GM18858 (cell line): ENCODE measurements at regions not wholly inside any gene's neighbourhood (a gene's known extent, or its start where the extent isn't known, plus 50 kb on each side); places are given as distances from the start of the nearest gene placed in this dataset.

Experiments
- ATAC-seq: cut with Tn5 transposase; IDR thresholded peaks from one replicate; pipeline ENCODE4 v1.9.1; 2021; ENCODE audit not compliant: unreplicated experiment

DNA sequence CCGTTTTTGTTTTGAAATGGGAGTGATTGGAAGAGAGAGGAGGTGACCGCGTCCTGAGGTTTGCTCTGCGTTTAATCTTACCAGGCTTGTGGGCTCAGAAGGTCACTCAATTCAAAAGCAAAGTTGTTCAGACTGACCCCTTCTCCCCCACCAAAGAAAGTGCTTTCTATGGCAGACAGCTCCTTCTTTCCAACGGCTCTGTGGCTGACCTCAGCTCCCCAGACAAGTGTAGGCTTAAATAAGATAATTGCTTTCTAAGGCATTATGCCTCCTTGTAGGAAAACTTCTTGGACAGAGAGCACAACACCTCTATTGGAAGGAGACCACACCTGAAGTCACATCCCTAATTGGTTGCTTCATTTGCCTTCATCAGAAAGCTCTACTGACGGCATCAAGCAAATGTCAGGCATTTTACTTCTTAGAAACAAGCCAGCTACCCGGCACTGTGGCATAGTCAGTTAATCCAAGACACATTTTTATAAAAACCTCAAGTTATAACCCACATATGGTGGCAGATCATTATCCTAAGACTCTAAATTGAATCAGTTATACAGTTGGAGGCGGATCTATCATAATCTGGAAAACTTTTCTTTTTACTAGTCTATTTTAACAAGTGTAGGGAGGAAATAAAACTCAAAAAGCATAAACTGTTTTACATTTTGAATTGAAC, 94.9 kb downstream of the TMEM174 start:
- no peak for ATAC-seq

DNA sequence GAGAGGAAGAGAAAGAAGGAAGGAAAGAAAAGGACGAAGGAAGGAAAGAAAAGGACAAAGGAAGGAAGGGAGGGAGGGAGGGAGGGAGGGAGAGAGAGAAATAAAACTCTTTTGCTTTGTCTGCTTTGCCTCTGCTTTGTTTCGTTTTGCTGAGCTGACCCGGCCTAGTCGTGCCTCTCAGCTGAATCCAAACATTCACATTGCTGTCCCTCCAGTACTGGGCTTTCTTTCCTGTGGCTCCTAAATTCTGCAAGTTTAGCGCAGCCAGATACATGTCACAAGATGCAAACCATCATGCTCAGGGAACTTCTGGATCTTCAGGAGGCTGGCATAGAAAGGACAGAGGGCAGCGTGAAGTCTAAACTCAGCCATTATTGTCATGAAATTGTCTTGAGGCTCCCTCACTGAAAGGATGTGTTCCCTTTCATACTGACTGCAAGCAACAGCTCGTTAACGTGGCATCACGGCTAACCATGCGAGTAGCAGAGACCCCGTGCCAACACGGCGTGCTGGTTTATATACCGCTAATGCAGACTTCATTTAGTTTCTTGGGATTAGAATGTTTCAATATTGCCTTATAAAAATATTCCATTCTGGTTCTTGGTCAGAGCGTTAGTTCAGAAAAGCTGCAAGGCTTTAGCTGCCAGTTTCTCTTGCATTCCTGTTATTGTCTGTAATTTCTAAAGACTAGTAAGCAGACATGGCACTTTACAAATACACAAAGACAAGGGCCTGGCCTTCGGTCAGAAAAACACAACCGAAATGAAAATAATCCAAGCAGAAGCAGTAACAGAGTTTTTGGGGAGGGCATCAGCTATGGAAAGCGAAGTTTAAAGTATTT, 94.2 kb downstream of the TMEM174 start:
- ATAC-seq, result no peak

DNA sequence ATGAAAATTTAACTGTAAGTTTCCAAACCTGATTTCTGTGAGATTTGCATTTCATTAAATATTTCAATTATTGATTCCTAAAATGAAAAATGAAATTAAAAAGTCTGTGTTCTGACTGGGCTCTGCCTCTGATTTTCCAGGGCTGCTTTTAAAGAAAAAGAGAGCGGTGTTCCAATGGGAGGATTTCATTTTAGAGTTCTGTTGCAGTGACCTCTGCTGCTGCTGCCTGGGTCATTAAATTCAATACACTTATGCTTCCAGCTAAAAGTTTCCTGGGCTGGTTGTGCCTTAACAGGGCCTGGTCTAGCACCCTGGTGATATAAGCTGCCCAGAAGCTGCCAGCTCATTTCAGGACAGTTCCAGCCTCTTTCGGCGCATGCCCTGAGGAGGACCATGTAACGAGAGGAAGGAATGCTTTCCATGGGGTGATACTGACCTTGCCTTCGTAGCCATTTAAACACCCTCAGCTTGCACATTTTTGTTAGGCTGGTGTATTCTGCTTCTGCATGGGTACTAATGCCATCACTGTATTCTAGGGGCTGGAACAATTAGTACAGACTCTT, 93.3 kb downstream of the TMEM174 start:
- no peak for ATAC-seq

DNA sequence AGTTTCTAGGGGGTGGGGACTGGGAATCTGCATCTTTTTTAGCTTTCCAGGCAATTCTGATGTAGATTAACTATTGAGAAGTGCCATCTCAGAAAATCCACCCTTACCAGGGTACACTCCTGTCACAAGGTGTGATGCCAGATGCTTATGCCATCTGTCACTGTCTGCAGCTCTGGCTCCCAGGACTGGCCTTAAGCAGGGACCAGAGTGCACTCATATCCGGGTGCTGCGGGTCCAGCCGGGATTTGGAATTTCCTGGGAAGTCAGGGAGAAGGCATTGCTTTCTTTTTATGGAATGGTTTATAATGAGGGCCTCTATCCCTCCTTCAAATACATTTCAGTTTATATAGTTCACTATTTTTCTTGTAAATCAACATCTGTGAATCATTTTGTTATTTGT, 92.6 kb downstream of the TMEM174 start:
- ATAC-seq, result no peak

DNA sequence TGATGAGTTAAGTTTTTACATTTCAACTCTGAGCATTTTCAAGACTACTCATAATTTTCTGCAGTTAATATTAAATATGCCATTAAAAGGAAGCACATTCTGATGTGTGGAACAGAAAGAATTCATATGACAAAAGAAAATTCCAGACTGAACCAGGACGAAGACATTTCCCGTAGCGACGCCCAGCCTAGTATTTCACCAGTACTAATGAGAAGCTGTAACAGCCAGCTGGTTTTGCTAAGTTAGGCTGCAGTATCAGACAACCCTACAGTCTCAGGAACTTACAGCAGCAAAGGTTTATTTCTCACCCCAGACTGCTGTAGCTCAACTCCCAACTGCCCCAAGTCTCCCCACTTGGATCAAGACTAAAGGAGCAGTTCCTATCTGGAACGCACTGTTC, 91.6 kb downstream of the TMEM174 start:
- ATAC-seq, result no peak

DNA sequence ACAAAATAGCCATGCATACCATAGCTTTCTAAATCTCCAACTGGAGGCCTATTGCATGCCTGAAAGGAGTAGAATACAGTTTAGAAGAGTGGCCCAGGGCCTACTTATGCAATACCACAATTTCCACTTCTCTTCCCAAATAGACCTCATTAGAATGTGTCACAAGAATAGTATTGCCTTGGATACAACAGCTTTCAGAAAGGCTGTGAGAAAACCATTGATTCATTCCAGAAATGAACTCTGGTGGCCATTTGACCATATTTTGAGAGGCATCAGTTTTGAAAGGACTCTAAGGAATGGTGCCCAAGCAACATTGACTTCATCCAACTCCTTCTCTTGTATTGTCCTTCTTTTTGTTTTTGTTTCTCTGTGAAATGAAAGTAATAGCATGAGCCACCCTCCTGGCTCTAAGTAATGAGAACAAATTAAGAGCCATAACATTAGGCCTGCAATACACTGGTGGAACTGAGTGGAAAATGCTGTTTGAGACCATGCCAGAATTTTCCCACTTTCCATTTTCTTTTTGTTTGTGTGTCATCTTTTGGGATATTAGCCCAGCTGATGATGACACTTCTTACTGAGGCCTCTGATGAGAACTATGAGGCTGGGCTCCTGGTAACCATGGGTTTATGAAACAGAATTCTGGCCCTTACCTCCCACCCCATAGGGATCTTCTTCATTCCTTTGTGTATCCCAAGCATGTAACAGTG, 90.2 kb downstream of the TMEM174 start:
- ATAC-seq, result no peak

DNA sequence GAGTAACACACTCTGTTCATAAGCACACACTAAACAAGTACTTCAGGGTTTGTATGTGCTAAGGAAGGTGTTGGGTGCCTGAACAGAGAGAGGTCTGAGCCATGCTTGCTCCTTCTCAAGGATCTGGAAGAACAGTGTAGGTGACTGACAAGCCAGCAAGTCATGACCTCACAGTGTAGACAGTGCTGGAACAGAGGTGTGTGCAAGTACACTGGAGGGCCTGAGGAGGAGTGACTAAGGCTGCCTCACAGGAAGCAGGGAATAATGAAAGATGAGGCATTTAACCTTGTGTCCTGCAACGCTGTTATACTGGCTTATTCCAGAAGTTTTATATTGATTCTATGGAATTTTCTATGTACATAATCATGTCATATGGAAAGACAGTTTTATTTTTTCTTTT, 83.9 kb downstream of the TMEM174 start:
- no peak for ATAC-seq

DNA sequence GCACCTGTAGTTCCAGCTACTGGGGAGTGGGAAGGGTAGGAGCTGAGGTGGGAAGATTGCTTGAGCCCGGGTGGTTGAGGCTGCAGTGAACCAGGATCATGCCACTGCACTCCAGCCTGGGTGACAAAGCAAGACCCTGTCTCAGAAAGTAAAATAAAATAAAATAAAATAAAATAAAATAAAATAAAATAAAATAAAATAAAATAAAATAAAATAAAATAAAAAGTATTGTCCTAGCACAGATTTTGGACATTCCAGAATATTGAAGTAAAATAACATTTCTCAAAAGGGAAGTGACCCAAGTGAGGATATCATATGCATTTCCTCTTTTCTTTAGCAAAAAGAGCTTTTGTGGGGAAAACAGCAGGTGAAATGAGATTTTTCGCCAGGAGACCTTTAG, 83.5 kb downstream of the TMEM174 start:
- ATAC-seq, result no peak

DNA sequence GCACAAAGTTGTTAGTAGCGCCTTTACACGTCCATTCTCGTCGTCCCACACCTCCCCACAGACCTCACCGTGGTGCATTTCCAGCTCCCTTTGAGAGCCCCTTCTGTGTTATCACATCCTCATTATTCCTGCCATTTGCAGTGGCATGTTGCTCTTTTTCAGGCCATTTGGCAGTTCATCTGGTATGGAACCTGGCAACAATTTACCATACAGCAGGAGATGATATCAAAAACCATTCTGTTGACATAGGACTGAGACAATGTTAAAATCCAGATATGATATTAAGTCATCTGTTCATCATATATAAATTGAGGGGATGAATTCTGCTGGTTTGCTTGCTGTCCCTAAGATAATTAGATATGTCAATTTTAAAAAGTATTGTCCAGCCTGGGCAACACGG, 83.0 kb downstream of the TMEM174 start:
- no peak for ATAC-seq

DNA sequence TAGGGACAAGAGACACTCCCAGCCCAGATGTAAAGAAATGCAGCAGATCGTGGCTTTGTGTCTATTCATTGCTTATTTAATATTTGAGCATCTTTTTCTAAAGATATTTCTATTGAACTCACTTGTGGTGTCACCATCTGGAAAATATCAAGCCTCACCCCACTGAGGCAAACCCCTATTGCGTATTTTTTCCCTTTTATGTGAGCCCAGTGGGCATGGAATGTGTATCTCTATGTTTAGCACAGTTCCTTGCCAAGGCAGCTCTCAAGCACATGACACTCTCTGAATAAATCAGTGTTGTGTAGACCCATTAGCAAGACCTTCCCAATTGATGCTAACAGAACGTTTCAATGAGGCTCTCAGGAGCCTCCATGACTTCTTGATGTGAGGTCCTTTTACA, 81.6 kb downstream of the TMEM174 start:
- no peak for ATAC-seq

DNA sequence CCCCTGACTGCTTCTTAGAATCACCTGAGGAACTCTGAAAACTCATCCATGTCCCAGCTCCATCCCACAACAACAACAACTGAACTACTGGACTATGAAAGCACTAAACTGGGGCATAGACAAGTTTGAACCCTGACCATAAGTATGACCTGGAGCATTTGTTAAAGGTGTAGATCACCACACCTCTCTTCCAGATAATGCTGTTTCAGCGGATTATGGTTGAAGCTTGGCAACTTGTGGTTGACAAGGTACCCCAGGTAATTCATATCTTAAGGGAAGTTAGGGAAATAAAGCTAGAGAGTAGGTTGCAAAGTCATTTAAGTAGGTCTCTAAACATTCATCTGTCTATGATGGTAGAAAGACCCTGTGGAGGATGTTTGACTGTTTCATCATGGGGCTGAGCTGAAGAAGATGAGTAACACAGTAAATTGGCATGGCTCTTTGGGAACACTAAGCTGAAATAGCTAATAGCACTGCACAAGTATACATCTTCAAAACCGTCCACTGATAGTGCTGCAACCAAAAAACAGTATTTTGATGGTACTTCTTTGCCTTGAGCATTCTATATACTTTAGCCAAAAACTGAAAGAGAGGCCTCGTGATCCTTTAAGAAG, 80.2 kb downstream of the TMEM174 start:
- ATAC-seq, result no peak

DNA sequence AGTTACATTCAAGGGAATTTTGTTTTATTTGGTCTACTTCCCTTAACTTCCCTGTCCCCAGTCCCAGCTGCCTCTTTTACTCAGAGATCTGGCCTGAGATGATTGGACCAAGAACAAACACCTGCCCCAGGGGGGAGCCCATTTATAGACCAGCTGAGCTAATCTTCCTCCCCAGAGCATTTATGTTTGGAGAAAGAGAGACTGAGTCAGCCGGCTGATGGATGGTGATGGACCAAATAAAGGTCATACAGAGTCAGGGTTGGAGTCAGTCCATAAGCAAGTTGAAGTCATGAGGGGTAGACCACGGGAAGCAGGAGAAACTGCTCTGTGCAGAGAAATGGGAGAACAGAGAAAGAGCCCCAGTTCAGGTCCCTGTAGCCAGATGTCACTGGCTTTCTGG, 77.7 kb downstream of the TMEM174 start:
- no peak for ATAC-seq

DNA sequence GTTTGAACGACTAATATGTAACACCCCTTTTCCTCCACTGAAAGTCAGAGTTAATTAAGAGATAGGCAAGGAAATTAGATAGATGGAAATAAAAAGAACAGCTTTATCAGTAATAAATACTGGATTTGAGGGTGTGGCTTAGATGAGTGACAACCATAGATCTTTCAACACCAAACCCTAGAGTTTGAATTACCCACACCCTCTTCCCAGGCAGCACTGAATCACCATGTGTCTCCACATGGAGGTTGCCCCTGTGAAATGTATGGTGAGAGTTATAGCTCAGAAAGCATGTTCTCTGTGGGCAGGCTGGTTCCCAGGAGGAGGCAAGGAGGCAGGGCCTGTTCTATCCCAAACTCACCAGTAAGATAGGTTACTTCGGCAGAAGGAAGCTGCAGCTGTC, 69.7 kb downstream of the TMEM174 start:
- ATAC-seq, result no peak

DNA sequence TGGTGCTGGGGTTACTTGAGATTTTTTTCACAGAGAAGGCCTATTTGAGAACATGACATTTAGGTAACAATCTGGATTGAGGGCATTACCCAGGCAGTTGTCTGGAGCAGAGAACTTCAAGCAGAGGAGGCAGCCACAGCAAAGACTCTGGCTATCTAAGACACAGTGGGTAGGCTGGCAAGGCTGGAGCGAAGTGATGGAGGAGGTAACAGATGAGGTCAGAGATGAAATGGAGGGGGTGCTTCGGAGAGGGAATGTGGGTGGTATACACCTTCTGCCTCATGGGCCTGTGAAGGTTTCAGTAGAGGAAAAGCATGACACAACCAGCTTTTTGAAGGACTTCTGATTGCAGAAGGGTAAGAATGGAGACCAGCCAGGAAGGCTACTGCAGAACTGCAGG, 65.9 kb downstream of the TMEM174 start:
- no peak for ATAC-seq

DNA sequence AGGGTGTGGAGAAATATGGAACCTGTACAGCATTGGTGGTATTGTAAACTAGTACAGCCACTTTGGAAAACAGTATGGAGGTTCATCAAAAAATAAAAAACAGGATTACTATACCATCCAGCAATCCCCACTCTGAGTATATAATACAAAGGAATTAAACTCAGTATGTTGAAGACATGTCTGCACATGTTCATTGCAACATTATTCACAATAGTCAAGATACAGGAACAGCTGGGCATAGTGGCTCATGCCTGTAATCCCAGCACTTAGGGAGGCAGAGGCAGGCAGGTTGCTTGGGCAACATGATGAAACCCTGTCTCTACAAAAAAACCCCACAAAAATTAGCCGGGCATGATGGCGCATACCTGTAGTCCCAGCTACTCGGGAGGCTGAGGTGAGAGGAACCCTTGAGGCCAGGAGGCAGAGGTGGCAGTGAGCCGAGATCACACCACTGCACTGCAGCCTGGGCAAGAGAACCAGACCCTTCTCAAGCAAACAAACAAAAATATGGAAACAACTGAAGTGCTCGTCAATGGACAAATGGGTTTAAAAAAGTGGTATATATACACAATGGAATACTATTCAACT, 63.6 kb downstream of the TMEM174 start:
- no peak for ATAC-seq

DNA sequence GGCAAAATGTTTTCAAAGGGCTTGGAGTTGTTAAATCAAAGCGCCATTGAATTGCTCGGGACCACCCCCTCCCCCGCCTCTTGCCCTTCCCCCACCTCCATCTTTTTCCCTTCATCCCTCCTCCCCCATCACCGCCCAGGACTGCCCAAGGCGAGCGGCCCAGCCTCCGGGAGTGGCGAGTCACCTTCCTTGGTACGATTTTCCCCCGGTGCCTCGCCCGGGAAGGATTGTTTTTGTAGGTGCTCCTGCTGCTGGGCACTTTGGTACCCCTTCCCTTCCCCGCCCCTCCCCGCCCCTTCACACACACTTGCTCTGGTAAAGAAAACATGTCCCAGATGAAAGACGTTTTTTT, 61.2 kb downstream of the TMEM174 start:
- ATAC-seq, result no peak

DNA sequence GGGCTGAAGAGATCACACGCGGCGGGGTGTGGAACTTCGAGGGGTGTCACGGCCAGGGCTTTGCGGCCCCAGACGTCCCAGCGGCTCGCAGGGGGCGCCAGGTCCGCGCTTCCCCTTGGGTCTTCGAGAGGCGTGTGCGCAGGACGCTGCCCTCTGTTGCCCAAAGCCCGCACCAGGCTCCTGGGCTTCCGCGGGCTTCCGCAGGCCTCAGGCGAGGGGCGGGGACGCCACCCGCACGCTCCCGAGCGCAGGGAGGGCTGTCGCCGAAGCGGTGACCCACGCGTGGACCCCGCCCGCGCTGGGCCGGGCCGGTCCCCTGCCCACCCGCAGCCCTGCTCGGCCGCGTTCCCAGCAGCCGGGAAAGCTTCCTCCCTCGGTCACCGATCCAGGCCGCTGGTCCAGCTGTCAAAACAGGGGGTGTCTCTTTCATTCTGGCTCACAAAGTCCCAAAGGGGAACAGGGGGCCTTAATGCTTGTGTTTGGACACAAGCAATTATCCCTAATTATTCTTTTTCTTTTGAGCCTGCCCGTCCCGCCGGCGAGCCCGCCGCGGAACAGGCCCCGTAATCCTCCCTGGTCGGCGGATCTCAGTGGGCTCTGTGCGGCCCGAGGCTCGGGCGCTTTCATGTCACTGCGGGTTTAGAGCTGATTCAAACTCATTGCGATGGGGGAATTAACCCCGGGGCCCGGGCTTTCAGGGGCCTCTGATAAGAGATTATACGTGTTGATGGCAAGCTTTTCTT, 60.6 kb downstream of the TMEM174 start:
- ATAC-seq, result no peak

DNA sequence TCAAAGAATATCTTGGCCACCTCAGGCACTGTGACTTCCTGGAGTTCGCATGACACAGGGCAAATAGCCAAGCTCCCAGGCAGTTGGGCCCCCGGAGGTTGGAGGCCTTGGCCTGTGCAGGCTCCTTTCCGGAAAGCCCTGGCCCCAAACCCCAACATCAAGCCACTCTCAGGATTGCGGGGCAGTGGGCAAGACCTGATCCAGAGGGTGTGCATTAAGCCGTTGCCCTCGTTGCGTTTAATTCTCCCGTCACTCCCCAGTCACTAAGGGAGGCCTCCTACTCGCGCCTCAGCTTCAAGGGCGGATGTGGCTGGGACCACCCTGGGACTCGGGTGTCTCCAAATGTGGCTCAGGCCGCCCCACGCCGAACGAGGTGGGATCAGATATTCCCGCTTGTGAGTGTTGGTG, 60.1 kb downstream of the TMEM174 start:
- ATAC-seq, result no peak

DNA sequence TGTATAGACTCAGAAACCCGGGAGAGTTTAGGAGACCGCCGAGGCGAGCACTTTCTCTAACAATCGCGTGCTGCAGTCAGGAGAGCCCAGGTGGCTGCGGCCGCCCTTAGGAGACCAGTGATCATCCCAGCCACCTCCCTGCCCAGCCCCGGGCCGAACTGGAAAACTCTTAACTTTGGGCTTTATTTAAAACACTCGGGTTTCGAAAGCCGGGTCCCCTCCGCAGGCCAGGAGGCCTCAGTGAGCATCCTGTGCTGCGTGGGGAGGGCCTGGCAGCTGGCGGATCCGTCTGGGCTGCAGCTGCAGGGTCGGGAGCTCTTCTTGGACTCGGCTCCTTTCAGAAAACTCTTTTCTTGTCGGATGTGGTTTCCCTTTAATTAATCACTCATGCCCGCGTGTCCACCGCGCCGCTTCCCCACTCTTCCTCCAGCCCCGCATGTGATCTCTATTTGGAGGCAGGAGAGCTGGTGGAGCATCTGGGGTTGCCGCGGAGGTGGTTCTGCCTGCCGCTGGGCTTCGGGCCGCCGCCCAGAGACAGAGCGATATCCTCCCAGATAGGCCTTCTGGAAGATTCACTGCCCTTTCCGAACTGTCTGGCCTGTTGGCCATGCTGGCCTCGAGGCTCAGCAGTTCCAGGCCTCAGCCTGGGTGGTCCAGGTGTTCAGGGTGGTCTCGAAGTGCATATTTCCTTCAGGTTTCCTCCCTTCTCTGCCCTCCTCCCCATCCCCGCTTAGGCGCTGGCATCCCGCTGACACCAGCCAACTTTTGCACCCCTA, 59.5 kb downstream of the TMEM174 start:
- no peak for ATAC-seq
